ENCODE measurements at regions not wholly inside any gene's neighbourhood (a gene's known extent, or its start where the extent isn't known, plus 50 kb on each side); places are given as distances from the start of the nearest gene placed in this dataset.

DNA sequence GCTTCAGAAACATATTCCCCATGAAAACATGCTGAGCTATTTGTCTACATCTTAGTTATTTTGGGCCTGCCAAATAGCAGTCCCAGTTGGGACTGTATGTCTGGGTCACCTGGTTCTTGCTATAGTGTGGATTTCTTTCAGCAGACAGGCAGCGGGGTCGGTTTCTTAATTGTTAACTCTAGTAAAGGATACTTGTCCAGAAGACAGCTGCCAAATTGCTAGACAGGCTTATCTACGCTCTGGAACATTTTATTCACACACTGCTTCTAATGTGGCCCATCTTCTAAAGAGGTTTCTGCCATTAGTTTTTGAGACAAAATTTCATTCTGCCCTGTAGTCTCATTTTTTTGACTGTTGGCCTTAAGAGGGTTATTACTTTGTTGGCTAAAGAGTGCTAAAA lies 217.9 kb downstream of the RWDD3 start:
- H3K4me2 ChIP-seq (ENCODE audit: low read depth, low read length, poor library complexity, severe bottlenecking): no peak overlapping the region
- H3K9ac ChIP-seq (ENCODE audit: low read depth, low read length, poor library complexity, severe bottlenecking): no peak overlapping the region
- H3K9me3 ChIP-seq (ENCODE audit: insufficient read depth, low read depth, low read length): no peaks in the 10 kb centered on the region
- TF ChIP-seq, protein P1, sequence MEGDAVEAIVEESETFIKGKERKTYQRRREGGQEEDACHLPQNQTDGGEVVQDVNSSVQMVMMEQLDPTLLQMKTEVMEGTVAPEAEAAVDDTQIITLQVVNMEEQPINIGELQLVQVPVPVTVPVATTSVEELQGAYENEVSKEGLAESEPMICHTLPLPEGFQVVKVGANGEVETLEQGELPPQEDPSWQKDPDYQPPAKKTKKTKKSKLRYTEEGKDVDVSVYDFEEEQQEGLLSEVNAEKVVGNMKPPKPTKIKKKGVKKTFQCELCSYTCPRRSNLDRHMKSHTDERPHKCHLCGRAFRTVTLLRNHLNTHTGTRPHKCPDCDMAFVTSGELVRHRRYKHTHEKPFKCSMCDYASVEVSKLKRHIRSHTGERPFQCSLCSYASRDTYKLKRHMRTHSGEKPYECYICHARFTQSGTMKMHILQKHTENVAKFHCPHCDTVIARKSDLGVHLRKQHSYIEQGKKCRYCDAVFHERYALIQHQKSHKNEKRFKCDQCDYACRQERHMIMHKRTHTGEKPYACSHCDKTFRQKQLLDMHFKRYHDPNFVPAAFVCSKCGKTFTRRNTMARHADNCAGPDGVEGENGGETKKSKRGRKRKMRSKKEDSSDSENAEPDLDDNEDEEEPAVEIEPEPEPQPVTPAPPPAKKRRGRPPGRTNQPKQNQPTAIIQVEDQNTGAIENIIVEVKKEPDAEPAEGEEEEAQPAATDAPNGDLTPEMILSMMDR (conservative IDR thresholded peaks at IDR 0.05; ENCODE audit: low read length): no peak
- no peak for TF ChIP-seq EZH2phosphoT487 (IDR thresholded peaks at IDR 0.05; ENCODE audit: borderline replicate concordance)
- H3K9me2 ChIP-seq (replicated peaks; ENCODE audit: low read depth, low read length): no peaks in the 10 kb centered on the region
- no peaks in the 10 kb centered on the region for H4K20me1 ChIP-seq (ENCODE audit: insufficient read depth, low read length, poor library complexity, severe bottlenecking)
- no peaks in the 10 kb centered on the region for H3K4me1 ChIP-seq (ENCODE audit: insufficient read depth, low read length, poor library complexity, severe bottlenecking)
- no peaks in the 10 kb centered on the region for H3K27me3 ChIP-seq (ENCODE audit: insufficient read depth, low read length, poor library complexity, severe bottlenecking)
- H2AFZ ChIP-seq (ENCODE audit: low read length): no peak overlapping the region
- no peak overlapping the region for H3K4me3 ChIP-seq (ENCODE audit: low read length, poor library complexity, severe bottlenecking)
- no peaks in the 10 kb centered on the region for H3K79me2 ChIP-seq (ENCODE audit: insufficient read depth, low read length)
- no peaks in the 10 kb centered on the region for H3K36me3 ChIP-seq (ENCODE audit: insufficient read depth, low read length)
- no peaks in the 10 kb centered on the region for H3F3A ChIP-seq (ENCODE audit: low read depth)

DNA sequence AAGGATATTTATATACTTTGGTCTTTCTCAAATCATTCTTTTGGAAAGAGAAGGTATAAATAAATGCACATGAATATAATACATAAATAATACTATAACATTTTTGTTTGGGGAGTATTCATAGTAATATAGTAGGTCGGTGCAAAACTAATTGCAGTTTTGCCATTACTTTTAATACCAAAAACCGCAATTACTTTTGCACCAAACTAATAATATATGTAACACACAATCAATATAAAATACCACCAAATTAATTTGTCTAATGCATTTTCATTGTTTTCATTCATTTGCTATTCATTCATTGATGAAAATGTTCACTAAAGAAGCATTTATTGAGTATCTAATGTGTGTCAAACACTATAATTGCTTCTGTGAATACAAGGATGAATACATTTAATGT lies 219.0 kb downstream of the RWDD3 start:
- H3K4me1 ChIP-seq (ENCODE audit: insufficient read depth, low read length, poor library complexity, severe bottlenecking): no peaks in the 10 kb centered on the region
- no peaks in the 10 kb centered on the region for H4K20me1 ChIP-seq (ENCODE audit: insufficient read depth, low read length, poor library complexity, severe bottlenecking)
- H3K27me3 ChIP-seq (ENCODE audit: insufficient read depth, low read length, poor library complexity, severe bottlenecking): no peaks in the 10 kb centered on the region
- no peaks in the 10 kb centered on the region for H3K9me2 ChIP-seq (replicated peaks; ENCODE audit: low read depth, low read length)
- H3K9ac ChIP-seq (ENCODE audit: low read depth, low read length, poor library complexity, severe bottlenecking): no peak overlapping the region
- H3K9me3 ChIP-seq (ENCODE audit: insufficient read depth, low read depth, low read length): no peaks in the 10 kb centered on the region
- no peak overlapping the region for H3K4me2 ChIP-seq (ENCODE audit: low read depth, low read length, poor library complexity, severe bottlenecking)
- H3F3A ChIP-seq (ENCODE audit: low read depth): no peaks in the 10 kb centered on the region
- no peak overlapping the region for H3K4me3 ChIP-seq (ENCODE audit: low read length, poor library complexity, severe bottlenecking)
- no peaks in the 10 kb centered on the region for H3K36me3 ChIP-seq (ENCODE audit: insufficient read depth, low read length)
- TF ChIP-seq, protein P1 (conservative IDR thresholded peaks at IDR 0.05; ENCODE audit: low read length): no peak
- TF ChIP-seq EZH2phosphoT487 (IDR thresholded peaks at IDR 0.05; ENCODE audit: borderline replicate concordance): no peak
- H2AFZ ChIP-seq (ENCODE audit: low read length): no peak overlapping the region
- no peaks in the 10 kb centered on the region for H3K79me2 ChIP-seq (ENCODE audit: insufficient read depth, low read length)

DNA sequence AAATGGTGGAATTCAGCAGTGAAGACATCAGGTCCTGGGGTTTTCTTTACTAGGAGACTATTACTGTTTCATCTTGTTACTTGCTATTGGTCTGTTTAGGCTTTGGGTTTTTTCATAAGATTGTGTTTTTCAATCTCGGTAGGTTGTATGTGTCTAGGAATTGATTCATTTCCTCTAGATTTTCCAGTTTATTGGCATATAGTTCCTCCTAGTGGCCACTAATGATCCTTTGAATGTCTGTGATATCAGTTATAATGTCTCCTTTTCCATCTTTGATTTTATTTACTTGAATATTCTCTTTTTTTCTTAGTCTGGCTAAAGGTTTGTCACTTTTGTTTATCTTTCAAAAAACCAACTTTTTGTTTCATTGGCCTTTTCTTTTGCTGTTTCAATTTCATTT lies 233.0 kb downstream of the RWDD3 start:
- H2AFZ ChIP-seq (ENCODE audit: low read length): no peak overlapping the region
- no peaks in the 10 kb centered on the region for H3K4me1 ChIP-seq (ENCODE audit: insufficient read depth, low read length, poor library complexity, severe bottlenecking)
- no peaks in the 10 kb centered on the region for H3K27me3 ChIP-seq (ENCODE audit: insufficient read depth, low read length, poor library complexity, severe bottlenecking)
- no peak overlapping the region for H3K4me2 ChIP-seq (ENCODE audit: low read depth, low read length, poor library complexity, severe bottlenecking)
- no peaks in the 10 kb centered on the region for H3K36me3 ChIP-seq (ENCODE audit: insufficient read depth, low read length)
- no peaks in the 10 kb centered on the region for H3K9me2 ChIP-seq (replicated peaks; ENCODE audit: low read depth, low read length)
- H4K20me1 ChIP-seq (ENCODE audit: insufficient read depth, low read length, poor library complexity, severe bottlenecking): no peaks in the 10 kb centered on the region
- H3K79me2 ChIP-seq (ENCODE audit: insufficient read depth, low read length): no peaks in the 10 kb centered on the region
- H3K4me3 ChIP-seq (ENCODE audit: low read length, poor library complexity, severe bottlenecking): no peak overlapping the region
- H3F3A ChIP-seq (ENCODE audit: low read depth): no peaks in the 10 kb centered on the region
- H3K9me3 ChIP-seq (ENCODE audit: insufficient read depth, low read depth, low read length): no peaks in the 10 kb centered on the region
- no peak overlapping the region for H3K9ac ChIP-seq (ENCODE audit: low read depth, low read length, poor library complexity, severe bottlenecking)
- TF ChIP-seq, protein P1 (conservative IDR thresholded peaks at IDR 0.05; ENCODE audit: low read length): no peak
- TF ChIP-seq EZH2phosphoT487 (IDR thresholded peaks at IDR 0.05; ENCODE audit: borderline replicate concordance): no peak
